ENCODE measurements at regions not wholly inside any gene's neighbourhood (a gene's known extent, or its start where the extent isn't known, plus 50 kb on each side); places are given as distances from the start of the nearest gene placed in this dataset.

GRCh38 chr3:194800002-194800401 is 114.3 kb downstream of the FAM43A start:
- TF ChIP-seq, protein P1, sequence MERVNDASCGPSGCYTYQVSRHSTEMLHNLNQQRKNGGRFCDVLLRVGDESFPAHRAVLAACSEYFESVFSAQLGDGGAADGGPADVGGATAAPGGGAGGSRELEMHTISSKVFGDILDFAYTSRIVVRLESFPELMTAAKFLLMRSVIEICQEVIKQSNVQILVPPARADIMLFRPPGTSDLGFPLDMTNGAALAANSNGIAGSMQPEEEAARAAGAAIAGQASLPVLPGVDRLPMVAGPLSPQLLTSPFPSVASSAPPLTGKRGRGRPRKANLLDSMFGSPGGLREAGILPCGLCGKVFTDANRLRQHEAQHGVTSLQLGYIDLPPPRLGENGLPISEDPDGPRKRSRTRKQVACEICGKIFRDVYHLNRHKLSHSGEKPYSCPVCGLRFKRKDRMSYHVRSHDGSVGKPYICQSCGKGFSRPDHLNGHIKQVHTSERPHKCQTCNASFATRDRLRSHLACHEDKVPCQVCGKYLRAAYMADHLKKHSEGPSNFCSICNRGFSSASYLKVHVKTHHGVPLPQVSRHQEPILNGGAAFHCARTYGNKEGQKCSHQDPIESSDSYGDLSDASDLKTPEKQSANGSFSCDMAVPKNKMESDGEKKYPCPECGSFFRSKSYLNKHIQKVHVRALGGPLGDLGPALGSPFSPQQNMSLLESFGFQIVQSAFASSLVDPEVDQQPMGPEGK (tag by site-specific recombination; IDR thresholded peaks at IDR 0.05), result no peak
- TF ChIP-seq ZNF449 (tag by site-specific recombination; IDR thresholded peaks at IDR 0.05) (no peak), ZNF121 (tag by site-specific recombination; IDR thresholded peaks at IDR 0.05) (no peak), ZNF350 (tag by site-specific recombination; IDR thresholded peaks at IDR 0.05) (no peak), ZFP41 (tag by site-specific recombination; IDR thresholded peaks at IDR 0.05; ENCODE audit: borderline replicate concordance) (no peak), ZNF692 (tag by site-specific recombination; IDR thresholded peaks at IDR 0.05) (no peak)
- TF ChIP-seq, protein P2, sequence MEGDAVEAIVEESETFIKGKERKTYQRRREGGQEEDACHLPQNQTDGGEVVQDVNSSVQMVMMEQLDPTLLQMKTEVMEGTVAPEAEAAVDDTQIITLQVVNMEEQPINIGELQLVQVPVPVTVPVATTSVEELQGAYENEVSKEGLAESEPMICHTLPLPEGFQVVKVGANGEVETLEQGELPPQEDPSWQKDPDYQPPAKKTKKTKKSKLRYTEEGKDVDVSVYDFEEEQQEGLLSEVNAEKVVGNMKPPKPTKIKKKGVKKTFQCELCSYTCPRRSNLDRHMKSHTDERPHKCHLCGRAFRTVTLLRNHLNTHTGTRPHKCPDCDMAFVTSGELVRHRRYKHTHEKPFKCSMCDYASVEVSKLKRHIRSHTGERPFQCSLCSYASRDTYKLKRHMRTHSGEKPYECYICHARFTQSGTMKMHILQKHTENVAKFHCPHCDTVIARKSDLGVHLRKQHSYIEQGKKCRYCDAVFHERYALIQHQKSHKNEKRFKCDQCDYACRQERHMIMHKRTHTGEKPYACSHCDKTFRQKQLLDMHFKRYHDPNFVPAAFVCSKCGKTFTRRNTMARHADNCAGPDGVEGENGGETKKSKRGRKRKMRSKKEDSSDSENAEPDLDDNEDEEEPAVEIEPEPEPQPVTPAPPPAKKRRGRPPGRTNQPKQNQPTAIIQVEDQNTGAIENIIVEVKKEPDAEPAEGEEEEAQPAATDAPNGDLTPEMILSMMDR (tag by site-specific recombination; IDR thresholded peaks at IDR 0.05), result no peak
- TF ChIP-seq, protein P3, sequence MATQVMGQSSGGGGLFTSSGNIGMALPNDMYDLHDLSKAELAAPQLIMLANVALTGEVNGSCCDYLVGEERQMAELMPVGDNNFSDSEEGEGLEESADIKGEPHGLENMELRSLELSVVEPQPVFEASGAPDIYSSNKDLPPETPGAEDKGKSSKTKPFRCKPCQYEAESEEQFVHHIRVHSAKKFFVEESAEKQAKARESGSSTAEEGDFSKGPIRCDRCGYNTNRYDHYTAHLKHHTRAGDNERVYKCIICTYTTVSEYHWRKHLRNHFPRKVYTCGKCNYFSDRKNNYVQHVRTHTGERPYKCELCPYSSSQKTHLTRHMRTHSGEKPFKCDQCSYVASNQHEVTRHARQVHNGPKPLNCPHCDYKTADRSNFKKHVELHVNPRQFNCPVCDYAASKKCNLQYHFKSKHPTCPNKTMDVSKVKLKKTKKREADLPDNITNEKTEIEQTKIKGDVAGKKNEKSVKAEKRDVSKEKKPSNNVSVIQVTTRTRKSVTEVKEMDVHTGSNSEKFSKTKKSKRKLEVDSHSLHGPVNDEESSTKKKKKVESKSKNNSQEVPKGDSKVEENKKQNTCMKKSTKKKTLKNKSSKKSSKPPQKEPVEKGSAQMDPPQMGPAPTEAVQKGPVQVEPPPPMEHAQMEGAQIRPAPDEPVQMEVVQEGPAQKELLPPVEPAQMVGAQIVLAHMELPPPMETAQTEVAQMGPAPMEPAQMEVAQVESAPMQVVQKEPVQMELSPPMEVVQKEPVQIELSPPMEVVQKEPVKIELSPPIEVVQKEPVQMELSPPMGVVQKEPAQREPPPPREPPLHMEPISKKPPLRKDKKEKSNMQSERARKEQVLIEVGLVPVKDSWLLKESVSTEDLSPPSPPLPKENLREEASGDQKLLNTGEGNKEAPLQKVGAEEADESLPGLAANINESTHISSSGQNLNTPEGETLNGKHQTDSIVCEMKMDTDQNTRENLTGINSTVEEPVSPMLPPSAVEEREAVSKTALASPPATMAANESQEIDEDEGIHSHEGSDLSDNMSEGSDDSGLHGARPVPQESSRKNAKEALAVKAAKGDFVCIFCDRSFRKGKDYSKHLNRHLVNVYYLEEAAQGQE (tag by site-specific recombination; IDR thresholded peaks at IDR 0.05), result no peak
